GM12874 (cell line): ENCODE measurements at regions not wholly inside any gene's neighbourhood (a gene's known extent, or its start where the extent isn't known, plus 50 kb on each side); places are given as distances from the start of the nearest gene placed in this dataset.

Source experiments
- TF ChIP-seq, protein P1 (sequence below): IDR thresholded peaks from 2 replicates; pipeline ENCODE4 v1.5.1; 2011; ENCODE audit warnings: low read depth, mild to moderate bottlenecking, control low read depth, low read length, moderate library complexity; ENCODE audit not compliant: insufficient read depth

DNA sequence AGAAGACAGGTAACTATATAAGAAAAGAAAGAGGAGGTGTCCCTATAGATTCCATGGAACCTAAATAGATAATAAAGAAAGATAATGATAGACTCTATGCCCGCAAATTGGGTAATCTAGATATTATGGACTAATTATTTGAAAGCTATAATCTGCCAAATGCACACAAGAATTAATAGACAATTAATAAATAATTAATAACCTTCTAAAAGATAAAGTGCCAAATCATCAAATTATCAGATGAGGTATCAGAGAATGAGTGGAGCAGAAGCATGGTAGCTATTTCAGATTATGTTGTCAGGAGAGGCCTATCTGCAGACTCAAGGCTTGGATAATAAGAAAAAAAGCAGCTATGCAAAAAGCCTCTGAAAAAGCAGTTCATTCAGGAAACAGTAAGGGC is 1120.8 kb downstream of the PLA2G4A start:
- TF ChIP-seq, protein P1, sequence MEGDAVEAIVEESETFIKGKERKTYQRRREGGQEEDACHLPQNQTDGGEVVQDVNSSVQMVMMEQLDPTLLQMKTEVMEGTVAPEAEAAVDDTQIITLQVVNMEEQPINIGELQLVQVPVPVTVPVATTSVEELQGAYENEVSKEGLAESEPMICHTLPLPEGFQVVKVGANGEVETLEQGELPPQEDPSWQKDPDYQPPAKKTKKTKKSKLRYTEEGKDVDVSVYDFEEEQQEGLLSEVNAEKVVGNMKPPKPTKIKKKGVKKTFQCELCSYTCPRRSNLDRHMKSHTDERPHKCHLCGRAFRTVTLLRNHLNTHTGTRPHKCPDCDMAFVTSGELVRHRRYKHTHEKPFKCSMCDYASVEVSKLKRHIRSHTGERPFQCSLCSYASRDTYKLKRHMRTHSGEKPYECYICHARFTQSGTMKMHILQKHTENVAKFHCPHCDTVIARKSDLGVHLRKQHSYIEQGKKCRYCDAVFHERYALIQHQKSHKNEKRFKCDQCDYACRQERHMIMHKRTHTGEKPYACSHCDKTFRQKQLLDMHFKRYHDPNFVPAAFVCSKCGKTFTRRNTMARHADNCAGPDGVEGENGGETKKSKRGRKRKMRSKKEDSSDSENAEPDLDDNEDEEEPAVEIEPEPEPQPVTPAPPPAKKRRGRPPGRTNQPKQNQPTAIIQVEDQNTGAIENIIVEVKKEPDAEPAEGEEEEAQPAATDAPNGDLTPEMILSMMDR, result no peak

- TF ChIP-seq, protein P1, result no peak
Measured at GRCh38 chr1:187951817-187952216, 1123.1 kb downstream of the PLA2G4A start.

DNA sequence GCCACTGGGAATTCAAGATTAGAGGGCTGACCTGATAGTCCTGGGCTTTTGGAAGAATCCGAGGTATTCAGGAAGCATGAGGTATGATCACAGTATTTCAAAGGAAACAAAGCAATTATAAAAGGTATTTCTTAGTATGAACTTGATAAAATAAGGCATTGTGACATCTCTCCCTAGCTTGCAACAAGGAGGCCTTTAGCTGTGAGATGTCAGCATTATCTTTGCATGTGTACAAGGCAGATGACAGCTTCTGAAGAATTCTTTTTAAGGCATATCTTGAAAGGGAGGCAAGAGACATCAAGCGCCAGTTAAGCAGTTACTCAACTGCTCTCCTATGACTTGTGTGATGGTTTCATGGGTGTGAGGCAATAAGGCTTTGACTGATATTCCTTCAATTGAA is 1123.7 kb downstream of the PLA2G4A start:
- TF ChIP-seq, protein P1, result no peak

DNA sequence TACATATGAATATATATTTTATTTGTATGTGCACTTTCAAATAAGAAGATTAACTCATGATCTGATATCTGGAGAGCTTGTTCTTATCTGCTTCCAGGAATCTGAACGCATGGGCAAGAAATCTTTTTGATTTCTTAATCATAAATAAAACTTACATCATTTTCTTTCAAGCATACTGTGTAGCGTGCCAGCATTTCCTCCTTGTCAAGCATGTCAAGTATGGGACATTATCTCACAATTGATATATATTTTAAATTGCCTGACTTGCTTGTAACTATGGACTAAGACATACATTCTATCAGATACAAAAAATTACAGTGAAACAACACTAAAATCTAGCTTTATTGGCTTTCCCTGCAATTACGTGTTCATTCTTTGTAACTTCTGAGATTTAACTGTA is 1128.2 kb downstream of the PLA2G4A start:
- TF ChIP-seq, protein P1, result no peak

DNA sequence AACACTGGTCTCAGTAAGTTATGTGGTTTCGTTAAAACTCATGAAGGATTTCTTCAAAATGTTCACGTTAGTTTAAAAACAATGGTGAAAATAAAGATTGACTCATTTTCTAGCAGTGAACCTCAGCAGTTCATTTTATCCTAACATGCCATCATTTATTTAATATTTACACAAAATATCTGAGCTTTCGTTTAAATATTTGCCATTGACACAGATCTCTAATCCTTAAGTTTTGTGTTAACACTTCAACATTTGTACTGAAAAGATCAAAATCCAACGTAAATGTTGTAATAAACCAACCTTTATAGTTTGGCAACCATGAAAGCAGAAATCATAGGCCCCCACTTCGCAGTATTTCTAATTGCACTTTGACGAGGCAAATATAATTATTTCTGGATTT is 1129.5 kb downstream of the PLA2G4A start:
- TF ChIP-seq, protein P1, result no peak

DNA sequence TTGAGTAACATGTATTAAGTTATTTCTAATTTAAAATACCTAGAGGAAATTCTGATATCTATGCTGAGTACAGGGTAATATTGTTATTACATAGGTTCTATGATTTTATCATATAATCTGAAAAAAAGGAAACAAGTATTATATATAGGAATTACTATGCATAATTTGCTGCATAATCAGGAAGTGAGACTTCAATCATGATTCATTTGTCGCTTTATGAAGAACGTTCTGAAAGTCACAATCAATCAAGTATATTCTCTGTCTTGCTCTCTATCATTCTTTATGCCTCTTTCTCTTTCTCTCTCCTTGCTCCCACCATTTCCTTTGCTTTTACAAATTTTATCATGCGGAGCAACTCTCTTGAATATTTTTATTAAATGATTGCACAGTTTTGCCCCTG is 1130.3 kb downstream of the PLA2G4A start:
- TF ChIP-seq, protein P1, result no peak

DNA sequence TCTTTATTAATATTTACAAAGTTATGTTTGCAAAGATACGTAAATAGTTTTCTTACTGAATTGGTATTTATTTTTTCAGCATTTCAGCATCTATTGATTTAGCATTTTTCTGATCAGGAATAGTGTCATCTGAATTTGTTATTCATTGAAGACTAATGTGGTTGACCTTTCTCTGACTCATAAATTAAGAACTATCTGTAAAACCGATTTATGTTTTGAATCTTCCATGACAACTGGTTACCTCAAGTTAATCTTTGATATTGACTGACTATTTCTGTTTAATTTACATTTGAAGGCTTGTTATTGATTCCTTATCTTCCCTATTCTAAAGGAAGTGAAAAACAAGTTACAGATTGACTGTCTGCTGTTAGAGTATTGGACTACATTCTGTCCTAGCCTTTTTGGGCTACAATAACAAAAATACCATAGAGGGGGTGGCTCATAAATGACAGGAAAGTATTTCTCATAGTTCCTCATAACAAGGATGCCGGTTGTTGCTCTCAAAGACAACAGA is 1131.4 kb downstream of the PLA2G4A start:
- TF ChIP-seq, protein P1, result no peak
